PC-3 (cell line): ENCODE measurements at regions not wholly inside any gene's neighbourhood (a gene's known extent, or its start where the extent isn't known, plus 50 kb on each side); places are given as distances from the start of the nearest gene placed in this dataset.

Experiments
- ATAC-seq: fragments of 200-7000 bp; cut with Tn5 transposase; 2 replicates; pipeline ENCODE4 v1.9.1; 2020; ENCODE audit warnings: mild to moderate bottlenecking, moderate library complexity
- BruUV-seq: library from RNA; stranded (reverse); fragments of 400-500 nt; replicated peaks from 2 replicates; lab custom pipeline; 2021; lab: Mats Ljungman, UMichigan
- CTCF ChIA-PET: fragments of 300-600 bp; sonication (Branson Sonifier 250); formaldehyde crosslinking; loops from one replicate; lab custom pipeline; 2022; ENCODE audit warnings: antibody characterized with exemption; lab: Charles Lee
- POLR2A ChIA-PET: fragments of 300-600 bp; sonication (Branson Sonifier 250); formaldehyde crosslinking; loops from one replicate; lab custom pipeline; 2022; ENCODE audit warnings: antibody characterized with exemption; ENCODE audit not compliant: unreplicated experiment; lab: Charles Lee
- DNase-seq: peaks from one replicate; pipeline ENCODE4 v3.0.0-alpha.2; 2015
- H2AFZ ChIP-seq: fragments of 300-600 bp; sonication (generic); 2 replicates; pipeline ENCODE4 v1.6.0; 2016; ENCODE audit warnings: antibody characterized with exemption, low read length
- H3F3A ChIP-seq: fragments of 300-600 bp; sonication (generic); one replicate; pipeline ENCODE4 v1.6.0; 2017; ENCODE audit warnings: antibody characterized with exemption, low read length, control low read depth, mild to moderate bottlenecking; ENCODE audit not compliant: unreplicated experiment
- H3K27ac ChIP-seq: fragments of 300-600 bp; sonication (generic); 2 replicates; pipeline ENCODE4 v1.5.1; 2016; ENCODE audit warnings: mild to moderate bottlenecking, low read length
- H3K27me3 ChIP-seq: fragments of 300-600 bp; sonication (generic); 2 replicates; pipeline ENCODE4 v1.6.1; 2016; ENCODE audit warnings: low read length, mixed read lengths
- H3K36me3 ChIP-seq: fragments of 300-600 bp; sonication (generic); 2 replicates; pipeline ENCODE4 v1.6.1; 2016; ENCODE audit warnings: low read depth, mixed run types, low read length, mixed read lengths
- H3K4me1 ChIP-seq: fragments of 300-600 bp; sonication (generic); 2 replicates; pipeline ENCODE4 v1.5.1; 2016; ENCODE audit warnings: low read length; ENCODE audit not compliant: insufficient read depth
- H3K4me2 ChIP-seq: fragments of 300-600 bp; sonication (generic); 2 replicates; pipeline ENCODE4 v1.6.0; 2016; ENCODE audit warnings: low read length
- H3K4me3 ChIP-seq: fragments of 300-600 bp; sonication (generic); 2 replicates; pipeline ENCODE4 v1.5.1; 2016; ENCODE audit warnings: mild to moderate bottlenecking, low read length, mixed read lengths
- H3K79me2 ChIP-seq: fragments of 300-600 bp; sonication (generic); 2 replicates; pipeline ENCODE4 v1.6.1; 2017; ENCODE audit warnings: low read length, mixed read lengths
- H3K9ac ChIP-seq: fragments of 300-600 bp; sonication (generic); 2 replicates; pipeline ENCODE4 v1.6.0; 2016; ENCODE audit warnings: mild to moderate bottlenecking, low read length
- H3K9me2 ChIP-seq: fragments of 300-600 bp; sonication (generic); replicated peaks from 2 replicates; pipeline ENCODE4 v1.6.1; 2016; ENCODE audit warnings: mixed run types, low read length, mixed read lengths
- H3K9me3 ChIP-seq: fragments of 300-600 bp; sonication (generic); 2 replicates; pipeline ENCODE4 v1.6.1; 2016; ENCODE audit warnings: low read length, mixed read lengths
- H4K20me1 ChIP-seq: fragments of 300-600 bp; sonication (generic); 2 replicates; pipeline ENCODE4 v1.6.1; 2016; ENCODE audit warnings: low read length, mixed read lengths
- EZH2 ChIP-seq: fragments of 300-600 bp; sonication (generic); IDR thresholded peaks from one replicate; pipeline ENCODE4 v1.6.1; 2017; ENCODE audit warnings: antibody characterized with exemption, mild to moderate bottlenecking, low read length; ENCODE audit not compliant: unreplicated experiment
- EZH2phosphoT487 ChIP-seq: fragments of 300-600 bp; sonication (generic); IDR thresholded peaks from 2 replicates; pipeline ENCODE4 v1.6.1; 2018; ENCODE audit warnings: mild to moderate bottlenecking, antibody characterized with exemption, low read length, borderline replicate concordance
- intact Hi-C: fragments of 100-400 bp; cut with micrococcal nuclease; formaldehyde crosslinking; loops from 2 replicates; pipeline ENCODE4 v1.9.0; 2023
- TF ChIP-seq, protein P1 (sequence below): fragments of 300-600 bp; sonication (generic); conservative IDR thresholded peaks from 2 replicates; pipeline ENCODE4 v1.5.1; 2017; ENCODE audit warnings: antibody characterized with exemption, low read depth, mild to moderate bottlenecking, low read length

DNA sequence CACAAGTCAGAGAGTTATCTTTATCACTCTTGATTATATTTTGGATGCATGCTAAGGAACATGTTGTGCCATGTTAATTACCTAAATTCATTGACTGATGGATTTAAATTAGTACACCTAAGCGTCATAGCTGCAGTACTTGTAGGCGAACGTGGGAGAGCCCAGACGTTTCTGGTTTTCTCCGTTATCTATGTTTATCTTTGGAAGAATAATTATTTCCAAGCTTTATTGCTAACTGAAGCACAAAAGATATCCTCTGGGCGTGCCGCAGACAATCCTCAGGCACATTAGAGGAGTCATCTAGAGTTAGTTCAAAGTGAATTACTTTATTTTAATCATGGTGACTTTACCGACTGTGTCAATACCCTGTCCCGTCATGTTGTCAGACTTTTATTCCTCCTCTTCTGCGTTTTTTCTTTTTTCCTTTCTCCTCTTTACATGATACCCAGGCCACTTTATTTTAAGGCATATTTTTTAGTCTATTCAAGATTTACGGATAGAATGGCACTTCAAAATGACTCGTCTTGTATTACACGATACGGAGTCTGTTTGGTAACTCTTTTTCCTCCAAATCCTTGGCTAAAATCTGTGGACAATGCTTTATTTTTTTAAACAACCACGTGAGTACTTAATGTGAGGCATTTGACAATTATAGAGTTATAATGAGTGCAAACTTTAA, 632.0 kb upstream of the TENM3 start:
- ChIA-PET POLR2A (no interaction called here), CTCF (no interaction called here)
- Histone ChIP-seq H2AFZ (no peak overlapping the region), H3K9ac (no peak overlapping the region), H3K9me3 (no peaks in the 10 kb centered on the region), H4K20me1 (no peaks in the 10 kb centered on the region), H3K27me3 (no peaks in the 10 kb centered on the region), H3K4me2 (no peak overlapping the region), H3K9me2 (no peaks in the 10 kb centered on the region), H3K4me1 (no peaks in the 10 kb centered on the region), H3K27ac (no peak overlapping the region), H3K4me3 (no peak overlapping the region), H3K79me2 (no peaks in the 10 kb centered on the region), H3K36me3 (no peaks in the 10 kb centered on the region), H3F3A (no peaks in the 10 kb centered on the region)
- intact Hi-C loops: no loop called here
- DNase-seq (no peak), ATAC-seq (no peak)
- no TSS peak for BruUV-seq
- TF ChIP-seq, protein P1, sequence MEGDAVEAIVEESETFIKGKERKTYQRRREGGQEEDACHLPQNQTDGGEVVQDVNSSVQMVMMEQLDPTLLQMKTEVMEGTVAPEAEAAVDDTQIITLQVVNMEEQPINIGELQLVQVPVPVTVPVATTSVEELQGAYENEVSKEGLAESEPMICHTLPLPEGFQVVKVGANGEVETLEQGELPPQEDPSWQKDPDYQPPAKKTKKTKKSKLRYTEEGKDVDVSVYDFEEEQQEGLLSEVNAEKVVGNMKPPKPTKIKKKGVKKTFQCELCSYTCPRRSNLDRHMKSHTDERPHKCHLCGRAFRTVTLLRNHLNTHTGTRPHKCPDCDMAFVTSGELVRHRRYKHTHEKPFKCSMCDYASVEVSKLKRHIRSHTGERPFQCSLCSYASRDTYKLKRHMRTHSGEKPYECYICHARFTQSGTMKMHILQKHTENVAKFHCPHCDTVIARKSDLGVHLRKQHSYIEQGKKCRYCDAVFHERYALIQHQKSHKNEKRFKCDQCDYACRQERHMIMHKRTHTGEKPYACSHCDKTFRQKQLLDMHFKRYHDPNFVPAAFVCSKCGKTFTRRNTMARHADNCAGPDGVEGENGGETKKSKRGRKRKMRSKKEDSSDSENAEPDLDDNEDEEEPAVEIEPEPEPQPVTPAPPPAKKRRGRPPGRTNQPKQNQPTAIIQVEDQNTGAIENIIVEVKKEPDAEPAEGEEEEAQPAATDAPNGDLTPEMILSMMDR: no peak
- TF ChIP-seq EZH2 (no peak), EZH2phosphoT487 (no peak)

DNA sequence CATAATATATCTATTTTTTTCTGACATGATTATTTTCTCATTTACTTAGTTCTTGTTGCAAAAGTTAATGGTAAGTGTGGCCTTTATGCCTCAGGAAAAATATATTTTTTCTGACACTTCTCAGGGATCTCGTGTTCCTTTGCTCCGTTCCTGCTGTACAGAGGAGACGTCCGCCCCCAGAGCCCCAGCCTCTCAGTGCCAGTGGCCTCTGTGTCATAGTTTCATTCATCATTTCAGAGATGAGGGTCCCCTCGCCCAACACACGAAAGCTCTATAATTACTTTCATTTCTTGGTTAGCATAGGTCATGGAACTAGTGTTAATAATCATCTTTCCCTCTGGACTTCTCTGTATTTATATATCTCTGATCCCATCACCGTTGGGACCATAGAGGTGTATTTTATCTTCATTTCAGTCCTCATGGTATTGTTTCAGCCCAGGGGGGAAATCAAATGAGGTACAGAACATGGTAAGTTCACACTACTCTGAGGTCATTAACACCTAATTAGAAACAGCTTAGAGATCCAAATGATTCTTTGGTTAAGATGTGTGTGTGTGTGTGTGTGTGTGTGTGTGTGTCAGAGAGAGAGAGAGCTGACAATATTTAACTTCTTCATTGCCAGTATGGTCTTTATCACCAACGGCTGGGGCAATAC, 631.1 kb upstream of the TENM3 start:
- no peaks in the 10 kb centered on the region for H3K4me1 ChIP-seq
- ATAC-seq: no peak
- H3K36me3 ChIP-seq: no peaks in the 10 kb centered on the region
- no peaks in the 10 kb centered on the region for H3K79me2 ChIP-seq
- ChIA-PET POLR2A (no interaction called here), CTCF (no interaction called here)
- no peaks in the 10 kb centered on the region for H3F3A ChIP-seq
- no peaks in the 10 kb centered on the region for H3K9me3 ChIP-seq
- H3K4me3 ChIP-seq: no peak overlapping the region
- no peak overlapping the region for H3K4me2 ChIP-seq
- H2AFZ ChIP-seq: no peak overlapping the region
- H3K27me3 ChIP-seq: no peaks in the 10 kb centered on the region
- H3K9ac ChIP-seq: no peak overlapping the region
- BruUV-seq: no TSS peak
- H3K9me2 ChIP-seq: no peaks in the 10 kb centered on the region
- TF ChIP-seq, protein P1: no peak
- TF ChIP-seq EZH2: no peak
- TF ChIP-seq EZH2phosphoT487: no peak
- H4K20me1 ChIP-seq: no peaks in the 10 kb centered on the region
- H3K27ac ChIP-seq: no peak overlapping the region
- DNase-seq: no peak
- intact Hi-C loops: no loop called here

DNA sequence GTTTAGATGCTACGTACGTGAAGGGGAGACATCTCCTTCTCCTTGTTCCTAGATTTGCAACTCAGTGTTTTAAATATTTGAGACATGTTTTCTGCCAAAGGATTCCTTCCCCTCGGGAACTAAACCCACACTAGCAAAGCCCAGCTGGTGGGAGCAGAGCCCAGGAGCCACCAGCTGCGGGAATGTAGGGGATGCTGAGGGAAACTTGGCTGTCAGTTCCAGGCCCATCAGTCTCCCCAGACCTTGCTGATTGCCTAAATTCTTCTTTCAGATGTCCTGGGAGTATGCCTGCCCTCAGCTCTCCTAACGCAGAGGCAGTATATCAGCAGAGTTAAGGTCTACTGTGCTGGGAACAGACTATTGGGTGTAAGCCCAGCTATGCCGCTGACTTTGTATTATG, 630.0 kb upstream of the TENM3 start:
- Histone ChIP-seq H3K36me3 (no peaks in the 10 kb centered on the region), H3K27me3 (no peaks in the 10 kb centered on the region), H3K27ac (no peak overlapping the region), H3K4me2 (no peak overlapping the region), H3K4me3 (no peak overlapping the region), H3K9ac (no peak overlapping the region), H4K20me1 (no peaks in the 10 kb centered on the region), H3K4me1 (no peaks in the 10 kb centered on the region), H3F3A (no peaks in the 10 kb centered on the region), H2AFZ (no peak overlapping the region), H3K9me3 (no peaks in the 10 kb centered on the region), H3K79me2 (no peaks in the 10 kb centered on the region), H3K9me2 (no peaks in the 10 kb centered on the region)
- intact Hi-C loops: no loop called here
- no TSS peak for BruUV-seq
- POLR2A ChIA-PET: no interaction called here
- TF ChIP-seq, protein P1: no peak
- no peak for TF ChIP-seq EZH2phosphoT487
- no peak for TF ChIP-seq EZH2
- no peak for DNase-seq
- CTCF ChIA-PET: no interaction called here
- no peak for ATAC-seq
